K562 (cell line): ENCODE measurements at regions not wholly inside any gene's neighbourhood (a gene's known extent, or its start where the extent isn't known, plus 50 kb on each side); places are given as distances from the start of the nearest gene placed in this dataset.

ENCODE experiments used
- ATAC-seq: fragments of 200-7000 bp; cut with Tn5 transposase; 3 replicates; pipeline ENCODE4 v1.9.1; 2020; ENCODE audit warnings: moderate library complexity
- BruUV-seq: library from RNA; stranded (reverse); fragments of 400-500 nt; replicated peaks from 2 replicates; lab custom pipeline; 2021; lab: Mats Ljungman, UMichigan
- CTCF ChIA-PET: fragments of 300-600 bp; formaldehyde crosslinking; extraction: SDS; loops from one replicate; lab custom pipeline; 2021; ENCODE audit warnings: low intra/inter-chr PET ratio; lab: Yijun Ruan, JAX
- POLR2A ChIA-PET: fragments of 300-600, 350-650 bp; sonication (Branson Sonifier 250); formaldehyde crosslinking; extraction: SDS; loops from one replicate; lab custom pipeline; 2021; ENCODE audit warnings: antibody characterized with exemption, inconsistent platforms; lab: Yijun Ruan, JAX
- DNase-seq, 4 experiments: peaks; one replicate each; pipeline versions ENCODE4 v3.0.0 to v3.0.0-alpha.2; 2011 to 2018; ENCODE audit warnings: low spot score in 3 of 4, mixed read lengths in 3 of 4; ENCODE audit errors: extremely low read depth in 1 of 4
- FAIRE-seq: peaks from 2 replicates; lab custom pipeline; 2011; peaks lifted over from hg19 to GRCh38; lab: Jason Lieb, UNC
- H2AFZ ChIP-seq: 2 replicates; pipeline ENCODE4 v1.6.0; 2011; ENCODE audit warnings: low read depth, low read length, control low read depth, inconsistent platforms
- H3K27ac ChIP-seq: fragments of 200-600 bp; 3 replicates; pipeline ENCODE4 v1.8.0; 2011; ENCODE audit warnings: low read depth, mild to moderate bottlenecking, control low read depth, inconsistent platforms, low read length, moderate library complexity, mixed read lengths; ENCODE audit errors: extremely low read depth
- H3K27me3 ChIP-seq, 2 experiments: fragments of 300-600 bp in 1 of 2; 2 replicates in 1 of 2; 3 replicates in 1 of 2; pipeline versions ENCODE4 v1.6.0 to v1.8.0; 2011; ENCODE audit warnings: inconsistent platforms in 2 of 2, low read length in 2 of 2, mild to moderate bottlenecking in 1 of 2, mixed read lengths in 1 of 2, moderate library complexity in 1 of 2; ENCODE audit not compliant: control insufficient read depth in 2 of 2, insufficient read depth in 2 of 2
- H3K36me3 ChIP-seq: fragments of 300-600 bp; 3 replicates; pipeline ENCODE4 v1.8.0; 2011; ENCODE audit warnings: mild to moderate bottlenecking, low read length, inconsistent platforms; ENCODE audit not compliant: control insufficient read depth, insufficient read depth
- H3K4me1 ChIP-seq, 2 experiments: fragments of 200-600 bp in 1 of 2; replicated peaks in 1 of 2; 2 replicates in 1 of 2; 3 replicates in 1 of 2; pipeline versions ENCODE4 v1.5.1 to v1.8.0; 2011; ENCODE audit warnings: inconsistent platforms in 2 of 2, low read length in 2 of 2, mild to moderate bottlenecking in 1 of 2, mixed read lengths in 1 of 2, moderate library complexity in 1 of 2; ENCODE audit not compliant: control insufficient read depth in 2 of 2, insufficient read depth in 2 of 2
- H3K4me2 ChIP-seq: 2 replicates; pipeline ENCODE4 v1.6.1; 2011; ENCODE audit warnings: low read length, control low read depth, inconsistent platforms, mixed read lengths; ENCODE audit not compliant: insufficient read depth
- H3K4me3 ChIP-seq: fragments of 200-600 bp; sonication (generic), shearing (Covaris generic); 2 replicates; pipeline ENCODE4 v1.5.1; 2016; ENCODE audit warnings: control low read depth, inconsistent platforms
- H3K79me2 ChIP-seq: fragments of 200-600 bp; 3 replicates; pipeline ENCODE4 v1.8.0; 2011; ENCODE audit warnings: low read length, inconsistent platforms; ENCODE audit not compliant: control insufficient read depth, insufficient read depth
- H3K9ac ChIP-seq, 2 experiments: 2 replicates each; pipeline versions ENCODE4 v1.6.0 to v1.6.1; 2011; ENCODE audit warnings: low read depth in 2 of 2, low read length in 2 of 2, control low read depth in 1 of 2, inconsistent platforms in 1 of 2, mild to moderate bottlenecking in 1 of 2, mixed read lengths in 1 of 2; ENCODE audit not compliant: insufficient read depth in 1 of 2
- H3K9me1 ChIP-seq: one replicate; pipeline ENCODE4 v1.6.0; 2011; ENCODE audit warnings: inconsistent platforms, mild to moderate bottlenecking, low read length, moderate library complexity; ENCODE audit not compliant: control insufficient read depth, insufficient read depth
- H3K9me3 ChIP-seq: replicated peaks from 2 replicates; pipeline ENCODE4 v1.5.1; 2011; ENCODE audit warnings: low read depth, low read length, inconsistent platforms; ENCODE audit not compliant: control insufficient read depth, insufficient read depth
- H4K20me1 ChIP-seq: replicated peaks from 2 replicates; pipeline ENCODE4 v1.6.1; 2011; ENCODE audit warnings: low read length, inconsistent platforms, mixed read lengths; ENCODE audit not compliant: control insufficient read depth, insufficient read depth
- BRF1 ChIP-seq: IDR thresholded peaks from 3 replicates; pipeline ENCODE4 v1.6.1; 2011; ENCODE audit warnings: borderline replicate concordance, mild to moderate bottlenecking; ENCODE audit not compliant: insufficient read length; ENCODE audit errors: extremely low read depth
- MLX ChIP-seq, 2 experiments: fragments of 450-650 bp in 1 of 2; sonication (generic) in 1 of 2; formaldehyde crosslinking; conservative IDR thresholded peaks; 2 replicates each; pipeline versions ENCODE4 v1.4.0 to v1.8.1; 2020 to 2022; ENCODE audit warnings: mild to moderate bottlenecking in 1 of 2, missing genetic modification reagents in 1 of 2
- RBFOX2 ChIP-seq: fragments of 200-400 bp; formaldehyde crosslinking; IDR thresholded peaks from 2 replicates; pipeline ENCODE4 v1.6.1; 2017; ENCODE audit warnings: low read depth, mild to moderate bottlenecking, low read length, moderate library complexity
- STAT5B ChIP-seq: fragments of 250-450 bp; sonication (Bioruptor Pico); IDR thresholded peaks from 2 replicates; pipeline ENCODE4 v1.8.0; 2021; ENCODE audit warnings: mild to moderate bottlenecking, inconsistent platforms
- ZNF79 ChIP-seq: fragments of 250-450 bp; sonication (Bioruptor Pico); IDR thresholded peaks from 2 replicates; pipeline ENCODE4 v1.4.0; 2020; ENCODE audit warnings: low read depth, mild to moderate bottlenecking, moderate library complexity
- WGBS: fragments of 100-300 bp; shearing (Covaris generic); methylation state at CpG from one replicate; pipeline ENCODE4 v1.1.6; 2016; ENCODE audit warnings: low coverage, mixed read lengths; ENCODE audit not compliant: insufficient coverage; ENCODE audit errors: missing lambda C conversion rate; 5-methylcytosine and 5-hydroxymethylcytosine counted together
- in situ Hi-C: fragments of 300-500 bp; cut with MboI; formaldehyde crosslinking; loops from 4 replicates; pipeline ENCODE4 v1.15.0; 2018; ENCODE audit warnings: inconsistent platforms, mixed read lengths
- intact Hi-C: fragments of 100-400 bp; cut with micrococcal nuclease; formaldehyde crosslinking; loops from 2 replicates; pipeline ENCODE4 v1.14.2; 2022
- TF ChIP-seq, protein P1 (sequence below): fragments of 450-650 bp; conservative IDR thresholded peaks from 2 replicates; pipeline ENCODE4 v1.6.1; 2016; ENCODE audit warnings: missing genetic modification characterization, low read depth, mild to moderate bottlenecking, control low read depth, missing compliant biosample characterization

- no peaks in the 10 kb centered on the region for H3K79me2 ChIP-seq
- no peak overlapping the region for H2AFZ ChIP-seq
- H3K27ac ChIP-seq, result no peak overlapping the region
- H3K27me3 ChIP-seq, result no peaks in the 10 kb centered on the region
- no TSS peak for BruUV-seq
- H3K4me2 ChIP-seq, result no peak overlapping the region
- H3K9me3 ChIP-seq, result no peaks in the 10 kb centered on the region
- no peak for FAIRE-seq
- no peaks in the 10 kb centered on the region for H3K4me1 ChIP-seq
- no peaks in the 10 kb centered on the region for H4K20me1 ChIP-seq
- 0% methylated on average over 1 of the region's 2 CpGs for WGBS
- no peaks in the 10 kb centered on the region for H3K36me3 ChIP-seq
- POLR2A ChIA-PET, result no interaction called here
- DNase-seq, result no peak
- no peak overlapping the region for H3K9ac ChIP-seq
- in situ Hi-C loops, result no loop called here
- intact Hi-C loops, result no loop called here
- ATAC-seq, result no peak
- no peaks in the 10 kb centered on the region for H3K9me1 ChIP-seq
- CTCF ChIA-PET, result no interaction called here
- no peak for TF ChIP-seq BRF1
- TF ChIP-seq MLX (CRISPR knock-in tag; conservative IDR thresholded peaks at IDR 0.05), result no peak
- TF ChIP-seq STAT5B (CRISPR knock-in tag), result no peak
- no peak overlapping the region for H3K4me3 ChIP-seq
Observed at GRCh38 chr15:47485419-47485818, 231.9 kb upstream of the SEMA6D start.

DNA sequence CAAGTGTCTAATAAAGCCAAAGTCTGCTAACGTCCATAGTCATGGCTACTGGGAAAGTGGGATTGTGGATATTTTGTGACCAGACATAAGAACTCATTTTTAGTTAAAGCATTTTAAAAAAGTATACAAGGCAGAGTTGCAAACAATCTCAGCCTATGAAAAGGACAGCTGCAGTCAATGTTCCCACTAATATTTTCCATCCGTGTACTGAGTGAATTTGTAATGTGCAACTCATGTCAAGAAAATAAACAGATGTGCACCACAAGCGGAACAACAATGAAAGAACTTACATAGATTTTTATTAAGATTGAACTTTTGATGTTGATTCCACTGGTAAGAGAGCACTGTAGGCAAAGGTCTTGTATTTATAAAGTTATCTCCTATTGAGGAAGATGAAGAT is 231.3 kb upstream of the SEMA6D start:
- intact Hi-C loops, result no loop called here
- H3K36me3 ChIP-seq, result no peaks in the 10 kb centered on the region
- BruUV-seq, result no TSS peak
- no peaks in the 10 kb centered on the region for H3K9me1 ChIP-seq
- no peaks in the 10 kb centered on the region for H3K27me3 ChIP-seq
- TF ChIP-seq, protein P1, sequence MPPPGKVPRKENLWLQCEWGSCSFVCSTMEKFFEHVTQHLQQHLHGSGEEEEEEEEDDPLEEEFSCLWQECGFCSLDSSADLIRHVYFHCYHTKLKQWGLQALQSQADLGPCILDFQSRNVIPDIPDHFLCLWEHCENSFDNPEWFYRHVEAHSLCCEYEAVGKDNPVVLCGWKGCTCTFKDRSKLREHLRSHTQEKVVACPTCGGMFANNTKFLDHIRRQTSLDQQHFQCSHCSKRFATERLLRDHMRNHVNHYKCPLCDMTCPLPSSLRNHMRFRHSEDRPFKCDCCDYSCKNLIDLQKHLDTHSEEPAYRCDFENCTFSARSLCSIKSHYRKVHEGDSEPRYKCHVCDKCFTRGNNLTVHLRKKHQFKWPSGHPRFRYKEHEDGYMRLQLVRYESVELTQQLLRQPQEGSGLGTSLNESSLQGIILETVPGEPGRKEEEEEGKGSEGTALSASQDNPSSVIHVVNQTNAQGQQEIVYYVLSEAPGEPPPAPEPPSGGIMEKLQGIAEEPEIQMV (tag), result no peak
- no peak for TF ChIP-seq ZNF79
- no peak for TF ChIP-seq RBFOX2
- no peak overlapping the region for H3K9ac ChIP-seq
- H3K4me2 ChIP-seq, result no peak overlapping the region
- in situ Hi-C loops, result no loop called here
- H3K9me3 ChIP-seq, result no peaks in the 10 kb centered on the region
- 0% methylated on average over 3 of the region's 3 CpGs for WGBS
- H4K20me1 ChIP-seq, result no peaks in the 10 kb centered on the region
- H3K79me2 ChIP-seq, result no peaks in the 10 kb centered on the region
- ATAC-seq (no peak), FAIRE-seq (no peak), DNase-seq (no peak)
- H3K27ac ChIP-seq, result no peak overlapping the region
- ChIA-PET CTCF (no interaction called here), POLR2A (no interaction called here)
- no peaks in the 10 kb centered on the region for H3K4me1 ChIP-seq
- no peak overlapping the region for H3K4me3 ChIP-seq
- H2AFZ ChIP-seq, result no peak overlapping the region
